SU-DHL-6 (cell line): ENCODE measurements at regions not wholly inside any gene's neighbourhood (a gene's known extent, or its start where the extent isn't known, plus 50 kb on each side); places are given as distances from the start of the nearest gene placed in this dataset.

Experiments
- H2AFZ ChIP-seq: fragments of 200-600 bp; sonication (generic); 2 replicates; pipeline ENCODE4 v1.6.1; 2014; ENCODE audit warnings: low read depth, mild to moderate bottlenecking, moderate library complexity, mixed read lengths, antibody characterized with exemption, low read length; ENCODE audit not compliant: severe bottlenecking
- H3F3A ChIP-seq: fragments of 200-600 bp; shearing (Covaris generic); 2 replicates; pipeline ENCODE4 v1.6.0; 2016; ENCODE audit warnings: antibody characterized with exemption, mild to moderate bottlenecking; ENCODE audit not compliant: insufficient read depth
- H3K27ac ChIP-seq: fragments of 200-600 bp; sonication (generic); 2 replicates; pipeline ENCODE4 v1.5.1; 2016; ENCODE audit warnings: low read depth, mild to moderate bottlenecking, low read length, moderate library complexity, mixed read lengths
- H3K27me3 ChIP-seq: fragments of 200-600 bp; sonication (generic), shearing (Covaris generic); 2 replicates; pipeline ENCODE4 v1.6.0; 2014; ENCODE audit warnings: mild to moderate bottlenecking, low read length
- H3K36me3 ChIP-seq: fragments of 200-600 bp; sonication (generic); 2 replicates; pipeline ENCODE4 v1.6.1; 2014; ENCODE audit warnings: mild to moderate bottlenecking, low read length, mixed read lengths
- H3K4me2 ChIP-seq: fragments of 300-600, 200-600 bp; shearing (Covaris generic), sonication (generic); 2 replicates; pipeline ENCODE4 v1.6.0; 2014; ENCODE audit warnings: low read length, low read depth, mild to moderate bottlenecking; ENCODE audit not compliant: poor library complexity, severe bottlenecking
- H3K4me3 ChIP-seq: fragments of 200-600 bp; sonication (generic); 2 replicates; pipeline ENCODE4 v1.5.1; 2014; ENCODE audit warnings: antibody characterized with exemption, low read length, mild to moderate bottlenecking, mixed read lengths; ENCODE audit not compliant: insufficient read depth, poor library complexity, severe bottlenecking
- H3K79me2 ChIP-seq: fragments of 200-600 bp; sonication (generic); 2 replicates; pipeline ENCODE4 v1.6.1; 2014; ENCODE audit warnings: mild to moderate bottlenecking, low read length, moderate library complexity; ENCODE audit not compliant: insufficient read depth
- H3K9ac ChIP-seq: fragments of 200-600 bp; sonication (generic); 2 replicates; pipeline ENCODE4 v1.7.0; 2014; ENCODE audit warnings: mild to moderate bottlenecking, low read length
- H3K9me2 ChIP-seq: fragments of 200-600 bp; sonication (generic); replicated peaks from 2 replicates; pipeline ENCODE4 v1.6.1; 2014; ENCODE audit warnings: low read length; ENCODE audit not compliant: insufficient read depth
- H3K9me3 ChIP-seq: fragments of 200-600 bp; sonication (generic); 2 replicates; pipeline ENCODE4 v1.6.1; 2014; ENCODE audit warnings: low read length, mixed read lengths; ENCODE audit not compliant: insufficient read depth
- H4K20me1 ChIP-seq: fragments of 200-600 bp; sonication (generic); 2 replicates; pipeline ENCODE4 v1.6.1; 2014; ENCODE audit warnings: low read depth, mild to moderate bottlenecking, antibody characterized with exemption, low read length, moderate library complexity, mixed read lengths
- EZH2phosphoT487 ChIP-seq: fragments of 200-600 bp; sonication (generic), shearing (Covaris generic); conservative IDR thresholded peaks from 2 replicates; pipeline ENCODE4 v1.6.1; 2018; ENCODE audit warnings: mild to moderate bottlenecking, antibody characterized with exemption, low read length, moderate library complexity, mixed read lengths
- TF ChIP-seq, protein P1 (sequence below): fragments of 200-600 bp; sonication (generic); IDR thresholded peaks from one replicate; pipeline ENCODE4 v1.5.1; 2017; ENCODE audit warnings: antibody characterized with exemption, mild to moderate bottlenecking, low read length, moderate library complexity; ENCODE audit not compliant: insufficient read depth, poor library complexity, severe bottlenecking

DNA sequence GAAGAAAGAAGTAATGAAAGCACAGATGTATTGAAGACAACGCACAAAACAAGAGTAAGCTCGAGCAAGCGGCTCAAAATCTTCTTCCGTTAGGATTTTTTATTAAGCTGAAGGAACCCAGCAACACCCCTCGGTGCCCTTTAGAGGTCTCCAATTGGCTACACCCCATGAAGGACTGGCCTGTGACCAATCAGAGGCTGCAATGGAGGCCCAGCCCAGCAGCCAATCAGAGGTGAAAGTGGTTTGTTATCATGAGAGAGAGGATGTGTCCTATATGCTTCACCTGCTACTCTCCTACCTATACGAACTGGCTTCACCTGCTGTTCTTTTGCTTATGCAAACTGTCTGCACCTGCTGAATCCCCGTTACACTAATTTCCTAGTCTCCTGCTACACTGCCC, 358.8 kb downstream of the C12orf50 start:
- Histone ChIP-seq H4K20me1 (no peaks in the 10 kb centered on the region), H3K9me2 (no peaks in the 10 kb centered on the region), H3K4me3 (no peak overlapping the region), H3K9ac (no peak overlapping the region), H3K27me3 (no peaks in the 10 kb centered on the region), H3K4me2 (no peak overlapping the region), H3K79me2 (no peaks in the 10 kb centered on the region), H3K27ac (no peak overlapping the region), H3K9me3 (no peaks in the 10 kb centered on the region), H3K36me3 (no peaks in the 10 kb centered on the region), H3F3A (no peaks in the 10 kb centered on the region), H2AFZ (no peak overlapping the region)
- TF ChIP-seq, protein P1, sequence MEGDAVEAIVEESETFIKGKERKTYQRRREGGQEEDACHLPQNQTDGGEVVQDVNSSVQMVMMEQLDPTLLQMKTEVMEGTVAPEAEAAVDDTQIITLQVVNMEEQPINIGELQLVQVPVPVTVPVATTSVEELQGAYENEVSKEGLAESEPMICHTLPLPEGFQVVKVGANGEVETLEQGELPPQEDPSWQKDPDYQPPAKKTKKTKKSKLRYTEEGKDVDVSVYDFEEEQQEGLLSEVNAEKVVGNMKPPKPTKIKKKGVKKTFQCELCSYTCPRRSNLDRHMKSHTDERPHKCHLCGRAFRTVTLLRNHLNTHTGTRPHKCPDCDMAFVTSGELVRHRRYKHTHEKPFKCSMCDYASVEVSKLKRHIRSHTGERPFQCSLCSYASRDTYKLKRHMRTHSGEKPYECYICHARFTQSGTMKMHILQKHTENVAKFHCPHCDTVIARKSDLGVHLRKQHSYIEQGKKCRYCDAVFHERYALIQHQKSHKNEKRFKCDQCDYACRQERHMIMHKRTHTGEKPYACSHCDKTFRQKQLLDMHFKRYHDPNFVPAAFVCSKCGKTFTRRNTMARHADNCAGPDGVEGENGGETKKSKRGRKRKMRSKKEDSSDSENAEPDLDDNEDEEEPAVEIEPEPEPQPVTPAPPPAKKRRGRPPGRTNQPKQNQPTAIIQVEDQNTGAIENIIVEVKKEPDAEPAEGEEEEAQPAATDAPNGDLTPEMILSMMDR, result no peak
- no peak for TF ChIP-seq EZH2phosphoT487

DNA sequence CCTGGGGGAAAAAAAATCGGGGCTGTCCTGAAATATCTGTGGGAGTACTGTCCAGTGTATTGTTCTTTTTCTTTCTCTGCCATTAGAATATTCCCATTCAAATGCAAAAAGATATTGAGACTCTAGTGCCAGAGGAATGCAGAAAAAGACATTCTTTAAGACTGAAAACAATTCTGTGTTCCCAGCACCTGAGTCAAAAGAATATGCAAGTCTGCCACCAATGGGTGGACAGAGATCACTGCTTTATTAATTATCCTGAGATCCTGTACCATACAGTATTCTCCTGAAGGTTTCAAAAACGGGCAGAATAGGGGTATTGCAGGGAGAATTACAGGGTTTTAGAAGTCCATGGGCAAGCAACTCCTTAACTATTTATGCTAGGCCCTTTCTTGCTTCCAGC, 361.8 kb downstream of the C12orf50 start:
- Histone ChIP-seq H3K9ac (no peak overlapping the region), H3K36me3 (no peaks in the 10 kb centered on the region), H3K9me2 (no peaks in the 10 kb centered on the region), H3K27ac (no peak overlapping the region), H3K4me3 (no peak overlapping the region), H3K4me2 (no peak overlapping the region), H3K27me3 (no peaks in the 10 kb centered on the region), H3K9me3 (no peaks in the 10 kb centered on the region), H3F3A (no peaks in the 10 kb centered on the region), H4K20me1 (no peaks in the 10 kb centered on the region), H3K79me2 (no peaks in the 10 kb centered on the region), H2AFZ (no peak overlapping the region)
- TF ChIP-seq EZH2phosphoT487, result no peak
- TF ChIP-seq, protein P1, result no peak

DNA sequence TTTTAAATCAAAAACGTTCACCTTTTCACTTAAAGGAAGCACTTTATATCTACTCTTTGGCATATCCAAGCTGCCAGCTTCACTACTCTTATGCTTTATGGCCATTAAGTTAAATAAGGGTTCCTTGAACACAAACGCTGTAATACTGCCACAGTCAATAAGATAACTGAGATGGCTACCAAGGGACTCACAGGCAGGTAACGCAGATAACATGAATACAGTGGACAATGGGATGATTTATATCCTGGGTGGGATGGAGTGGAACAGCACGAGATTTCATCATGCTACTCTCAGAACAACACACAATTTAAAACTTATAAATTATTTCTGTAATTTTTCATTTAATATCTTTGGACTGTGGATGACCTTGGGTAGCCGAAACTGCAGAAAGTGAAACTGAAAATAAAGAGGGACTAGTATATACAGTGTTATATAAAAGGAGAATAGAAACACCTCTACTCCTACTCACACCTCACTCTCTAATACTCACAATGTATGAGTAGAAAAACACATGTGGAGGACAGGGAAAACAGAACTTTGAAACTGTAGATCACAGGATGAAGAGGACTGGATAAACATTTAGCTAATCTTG, 367.3 kb downstream of the C12orf50 start:
- no peak overlapping the region for H3K4me3 ChIP-seq
- no peaks in the 10 kb centered on the region for H3K9me3 ChIP-seq
- no peaks in the 10 kb centered on the region for H3F3A ChIP-seq
- no peaks in the 10 kb centered on the region for H3K27me3 ChIP-seq
- no peak overlapping the region for H3K9ac ChIP-seq
- no peaks in the 10 kb centered on the region for H4K20me1 ChIP-seq
- H3K36me3 ChIP-seq, result no peaks in the 10 kb centered on the region
- no peak overlapping the region for H3K27ac ChIP-seq
- TF ChIP-seq, protein P1, result no peak
- no peak for TF ChIP-seq EZH2phosphoT487
- no peak overlapping the region for H2AFZ ChIP-seq
- H3K4me2 ChIP-seq, result peak overlapping the region; percentile 20
- no peaks in the 10 kb centered on the region for H3K79me2 ChIP-seq
- no peaks in the 10 kb centered on the region for H3K9me2 ChIP-seq
